Natural killer cell (primary cell): ENCODE measurements at regions not wholly inside any gene's neighbourhood (a gene's known extent, or its start where the extent isn't known, plus 50 kb on each side); places are given as distances from the start of the nearest gene placed in this dataset.

Experiments used
- ATAC-seq, 3 donors: fragments of 150-1000 bp in 2 of 3; fragments of 200-7000 bp in 1 of 3; cut with Tn5 transposase; 1 replicate in 1 of 3; 2 replicates in 2 of 3; pipeline ENCODE4 v1.10.0; 2021; ENCODE audit warnings: mild to moderate bottlenecking in 2 of 3, moderate library complexity in 2 of 3
- DNase-seq, 2 donors: peaks; one replicate each; pipeline versions ENCODE4 v3.0.0 to v3.0.0-alpha.2; 2013 to 2021; ENCODE audit warnings: mixed read lengths in 1 of 2
- H3K27ac ChIP-seq: one replicate; pipeline ENCODE4 v1.5.1; 2013; ENCODE audit warnings: mild to moderate bottlenecking, low read length
- H3K27me3 ChIP-seq: one replicate; pipeline ENCODE4 v1.6.1; 2013; ENCODE audit warnings: low read length; ENCODE audit not compliant: control insufficient read depth, insufficient read depth
- H3K36me3 ChIP-seq: one replicate; pipeline ENCODE4 v1.6.1; 2013; ENCODE audit warnings: low read length; ENCODE audit not compliant: control insufficient read depth, insufficient read depth
- H3K4me1 ChIP-seq: one replicate; pipeline ENCODE4 v1.6.1; 2013; ENCODE audit warnings: low read length; ENCODE audit not compliant: control insufficient read depth, insufficient read depth
- H3K4me3 ChIP-seq: one replicate; pipeline ENCODE4 v1.5.1; 2013; ENCODE audit warnings: low read length
- H3K9me3 ChIP-seq: one replicate; pipeline ENCODE4 v1.6.1; 2013; ENCODE audit warnings: low read length; ENCODE audit not compliant: control insufficient read depth, insufficient read depth
- H3K27ac Mint-ChIP-seq, 2 donors: one replicate each; pipeline ENCODE4 v1.8.0; 2022; ENCODE audit warnings: mild to moderate bottlenecking in 2 of 2, mixed read lengths in 2 of 2, moderate library complexity in 1 of 2
- H3K27me3 Mint-ChIP-seq, 2 donors: one replicate each; pipeline ENCODE4 v1.8.0; 2022; ENCODE audit warnings: low read depth in 2 of 2, mixed read lengths in 2 of 2
- H3K36me3 Mint-ChIP-seq: one replicate; pipeline ENCODE4 v1.8.0; 2022; ENCODE audit warnings: mixed read lengths
- H3K4me1 Mint-ChIP-seq, 2 donors: one replicate each; pipeline ENCODE4 v1.8.0; 2022; ENCODE audit warnings: mixed read lengths in 2 of 2
- H3K4me3 Mint-ChIP-seq: one replicate; pipeline ENCODE4 v1.8.0; 2022; ENCODE audit warnings: mild to moderate bottlenecking, moderate library complexity, mixed read lengths
- H3K9me3 Mint-ChIP-seq, 2 donors: one replicate each; pipeline ENCODE4 v1.8.0; 2022; ENCODE audit warnings: mixed read lengths in 2 of 2
- WGBS: methylation state at CpG from one replicate; pipeline ENCODE4 v1.1.7; 2013; ENCODE audit warnings: missing lambda C conversion rate; ENCODE audit not compliant: insufficient coverage; 5-methylcytosine and 5-hydroxymethylcytosine counted together
- intact Hi-C: fragments of 100-400 bp; cut with micrococcal nuclease; formaldehyde crosslinking; loops from one replicate; pipeline ENCODE4 v1.14.2; 2022
- TF ChIP-seq, protein P1 (sequence below): fragments of 200-600 bp; IDR thresholded peaks from one replicate; pipeline ENCODE4 v1.8.0; 2022; ENCODE audit warnings: antibody characterized with exemption

DNA sequence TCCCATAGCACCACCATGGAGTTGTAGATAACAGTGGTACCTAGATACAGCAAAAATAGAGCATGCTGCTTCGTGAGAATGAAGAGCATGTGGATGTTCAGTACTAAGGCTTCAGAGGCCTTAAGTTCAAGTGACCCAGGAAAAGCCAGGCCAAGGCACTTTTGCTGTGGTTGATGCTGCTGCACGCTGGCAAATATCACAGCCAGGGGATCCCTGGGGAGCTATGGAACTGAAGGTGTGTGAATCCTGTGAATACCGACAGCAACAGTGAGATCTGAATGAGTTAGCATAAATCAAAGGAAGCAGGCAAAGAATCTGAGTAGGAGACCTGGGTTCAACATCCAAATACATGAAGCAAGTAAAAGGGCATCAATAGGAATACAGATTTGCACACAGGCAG is 158.6 kb upstream of the THUMPD2 start:
- H3K27ac Mint-ChIP-seq = no peak overlapping the region
- H3K4me3 Mint-ChIP-seq = no peak overlapping the region
- H3K27me3 Mint-ChIP-seq = no peaks in the 10 kb centered on the region
- H3K9me3 Mint-ChIP-seq = peaks cover 0 to 2% of the 10 kb centered on the region in 2 donors
- no peak overlapping the region for H3K4me3 ChIP-seq
- no peaks in the 10 kb centered on the region for H3K36me3 ChIP-seq
- H3K27me3 ChIP-seq = no peaks in the 10 kb centered on the region
- WGBS = 67% methylated on average over 3 of the region's 3 CpGs
- ATAC-seq (no peak), DNase-seq (no peak)
- no peaks in the 10 kb centered on the region for H3K4me1 Mint-ChIP-seq
- no peaks in the 10 kb centered on the region for H3K9me3 ChIP-seq
- intact Hi-C loops = no loop called here
- TF ChIP-seq, protein P1, sequence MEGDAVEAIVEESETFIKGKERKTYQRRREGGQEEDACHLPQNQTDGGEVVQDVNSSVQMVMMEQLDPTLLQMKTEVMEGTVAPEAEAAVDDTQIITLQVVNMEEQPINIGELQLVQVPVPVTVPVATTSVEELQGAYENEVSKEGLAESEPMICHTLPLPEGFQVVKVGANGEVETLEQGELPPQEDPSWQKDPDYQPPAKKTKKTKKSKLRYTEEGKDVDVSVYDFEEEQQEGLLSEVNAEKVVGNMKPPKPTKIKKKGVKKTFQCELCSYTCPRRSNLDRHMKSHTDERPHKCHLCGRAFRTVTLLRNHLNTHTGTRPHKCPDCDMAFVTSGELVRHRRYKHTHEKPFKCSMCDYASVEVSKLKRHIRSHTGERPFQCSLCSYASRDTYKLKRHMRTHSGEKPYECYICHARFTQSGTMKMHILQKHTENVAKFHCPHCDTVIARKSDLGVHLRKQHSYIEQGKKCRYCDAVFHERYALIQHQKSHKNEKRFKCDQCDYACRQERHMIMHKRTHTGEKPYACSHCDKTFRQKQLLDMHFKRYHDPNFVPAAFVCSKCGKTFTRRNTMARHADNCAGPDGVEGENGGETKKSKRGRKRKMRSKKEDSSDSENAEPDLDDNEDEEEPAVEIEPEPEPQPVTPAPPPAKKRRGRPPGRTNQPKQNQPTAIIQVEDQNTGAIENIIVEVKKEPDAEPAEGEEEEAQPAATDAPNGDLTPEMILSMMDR = no peak
- H3K4me1 ChIP-seq = no peaks in the 10 kb centered on the region
- no peak overlapping the region for H3K27ac ChIP-seq
- H3K36me3 Mint-ChIP-seq = no peaks in the 10 kb centered on the region

DNA sequence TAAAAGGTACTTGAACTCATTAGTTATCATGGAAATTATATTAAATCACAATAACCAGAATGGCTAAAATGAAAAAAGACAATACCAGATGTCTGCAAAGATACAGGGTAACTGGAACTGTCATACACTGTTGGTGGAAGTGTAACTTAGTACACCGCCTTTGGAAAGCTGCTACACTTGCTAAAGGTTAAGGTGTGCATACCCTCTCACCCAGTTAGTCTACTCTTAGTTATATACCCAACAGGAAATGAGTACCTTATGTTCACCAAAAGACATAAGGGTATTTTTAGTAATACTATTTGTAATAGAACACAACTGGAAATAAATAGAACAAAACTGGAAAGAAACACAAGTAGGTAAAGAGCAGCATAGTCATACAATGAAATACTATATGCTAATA is 155.8 kb upstream of the THUMPD2 start:
- Histone ChIP-seq H3K27me3 (no peaks in the 10 kb centered on the region), H3K9me3 (no peaks in the 10 kb centered on the region), H3K4me1 (no peaks in the 10 kb centered on the region), H3K4me3 (no peak overlapping the region), H3K27ac (no peak overlapping the region), H3K36me3 (no peaks in the 10 kb centered on the region)
- 100% methylated on average over 1 of the region's 1 CpG for WGBS
- TF ChIP-seq, protein P1 = no peak
- H3K27ac Mint-ChIP-seq = no peak overlapping the region
- intact Hi-C loops = no loop called here
- H3K36me3 Mint-ChIP-seq = no peaks in the 10 kb centered on the region
- no peak for DNase-seq
- no peaks in the 10 kb centered on the region for H3K9me3 Mint-ChIP-seq
- no peak for ATAC-seq
- H3K4me1 Mint-ChIP-seq = no peaks in the 10 kb centered on the region
- no peaks in the 10 kb centered on the region for H3K27me3 Mint-ChIP-seq
- H3K4me3 Mint-ChIP-seq = no peak overlapping the region

GRCh38 chr2:39933196-39933595 is 154.1 kb upstream of the THUMPD2 start:
- 67% methylated on average over 1 of the region's 3 CpGs for WGBS

DNA sequence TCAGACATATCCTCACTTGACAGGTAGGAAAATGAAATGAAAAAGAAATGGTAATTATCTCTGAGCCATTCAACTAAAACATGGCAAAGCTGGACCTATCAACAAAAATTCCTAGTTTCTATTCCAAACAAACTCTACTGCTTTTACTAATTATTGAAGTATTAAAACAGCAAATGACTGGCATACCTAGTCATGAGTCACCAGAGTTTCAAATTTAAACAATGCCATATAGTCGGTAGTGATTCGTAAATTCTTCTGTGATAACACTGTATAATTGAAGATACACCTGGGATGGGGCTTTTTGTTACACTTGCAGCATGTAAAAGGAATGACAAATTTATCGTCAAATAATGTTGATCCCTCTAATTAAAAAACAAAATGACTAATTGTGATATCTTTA is 153.1 kb upstream of the THUMPD2 start:
- Mint-ChIP-seq H3K27ac (no peak overlapping the region), H3K27me3 (no peaks in the 10 kb centered on the region), H3K9me3 (no peaks in the 10 kb centered on the region), H3K4me1 (no peaks in the 10 kb centered on the region), H3K36me3 (no peaks in the 10 kb centered on the region), H3K4me3 (no peak overlapping the region)
- H3K4me1 ChIP-seq = no peaks in the 10 kb centered on the region
- no peaks in the 10 kb centered on the region for H3K36me3 ChIP-seq
- H3K9me3 ChIP-seq = no peaks in the 10 kb centered on the region
- intact Hi-C loops = no loop called here
- 79% methylated on average over 2 of the region's 3 CpGs for WGBS
- no peak for DNase-seq
- H3K27ac ChIP-seq = no peak overlapping the region
- H3K4me3 ChIP-seq = no peak overlapping the region
- no peaks in the 10 kb centered on the region for H3K27me3 ChIP-seq
- TF ChIP-seq, protein P1 = no peak
- ATAC-seq = no peak

More at GRCh38 chr2:39933196-39933595, 154.1 kb upstream of the THUMPD2 start:
- Mint-ChIP-seq H3K27ac (no peak overlapping the region), H3K4me3 (no peak overlapping the region), H3K9me3 (no peaks in the 10 kb centered on the region), H3K27me3 (no peaks in the 10 kb centered on the region), H3K36me3 (no peaks in the 10 kb centered on the region), H3K4me1 (no peaks in the 10 kb centered on the region)
- no peak overlapping the region for H3K27ac ChIP-seq
- no peaks in the 10 kb centered on the region for H3K27me3 ChIP-seq
- no peak overlapping the region for H3K4me3 ChIP-seq
- H3K36me3 ChIP-seq = no peaks in the 10 kb centered on the region
- no peak for ATAC-seq
- H3K4me1 ChIP-seq = no peaks in the 10 kb centered on the region
- TF ChIP-seq, protein P1 = no peak
- no peaks in the 10 kb centered on the region for H3K9me3 ChIP-seq
- no peak for DNase-seq
- intact Hi-C loops = no loop called here
